Heart left ventricle (tissue), 16 donors: ENCODE measurements at regions not wholly inside any gene's neighbourhood (a gene's known extent, or its start where the extent isn't known, plus 50 kb on each side); places are given as distances from the start of the nearest gene placed in this dataset.

Source experiments
- ATAC-seq, 4 donors: fragments of 200-7000 bp; cut with Tn5 transposase; one replicate each; pipeline ENCODE4 v1.9.1; 2020 to 2022; ENCODE audit warnings: moderate library complexity in 4 of 4, mild to moderate bottlenecking in 3 of 4, moderate number of reproducible peaks in 1 of 4
- DNase-seq, 5 donors: peaks; one replicate each; pipeline ENCODE4 v3.0.0-alpha.2; 2020
- H3K27ac ChIP-seq, 12 donors: fragments of 200-600 bp; sonication (generic) in 4 of 12; one replicate each; pipeline versions ENCODE4 v1.5.0 to v1.8.0; 2016 to 2022; ENCODE audit warnings: mild to moderate bottlenecking in 2 of 12
- H3K27me3 ChIP-seq, 9 donors: fragments of 200-600 bp; sonication (generic) in 2 of 9; one replicate each; pipeline versions ENCODE4 v1.5.1 to v1.8.0; 2016 to 2022; ENCODE audit warnings: mild to moderate bottlenecking in 3 of 9
- H3K36me3 ChIP-seq, 9 donors: fragments of 200-600 bp; sonication (generic) in 2 of 9; one replicate each; pipeline versions ENCODE4 v1.5.0 to v1.8.0; 2018 to 2022; ENCODE audit warnings: mild to moderate bottlenecking in 2 of 9
- H3K4me1 ChIP-seq, 12 donors: fragments of 200-600 bp; sonication (generic) in 4 of 12; one replicate each; pipeline versions ENCODE4 v1.5.0 to v1.8.0; 2016 to 2022; ENCODE audit warnings: mild to moderate bottlenecking in 3 of 12
- H3K4me3 ChIP-seq, 12 donors: fragments of 200-600 bp; sonication (generic) in 4 of 12; one replicate each; pipeline versions ENCODE4 v1.5.0 to v1.8.0; 2017 to 2022; ENCODE audit warnings: mild to moderate bottlenecking in 9 of 12, moderate library complexity in 4 of 12
- H3K9me3 ChIP-seq, 12 donors: fragments of 200-600 bp; sonication (generic) in 4 of 12; one replicate each; pipeline versions ENCODE4 v1.5.0 to v1.8.0; 2016 to 2022; ENCODE audit warnings: mild to moderate bottlenecking in 1 of 12
- CTCF ChIP-seq, 12 donors: fragments of 200-600 bp; sonication (generic) in 4 of 12; IDR thresholded peaks; one replicate each; pipeline versions ENCODE4 v1.5.0 to v1.8.0; 2018 to 2022; ENCODE audit warnings: antibody characterized with exemption in 12 of 12, mild to moderate bottlenecking in 5 of 12
- POLR2A ChIP-seq, 2 donors: fragments of 450-650 bp; IDR thresholded peaks; one replicate each; pipeline ENCODE4 v1.6.1; 2017; ENCODE audit warnings: antibody characterized with exemption in 2 of 2, mild to moderate bottlenecking in 2 of 2, moderate library complexity in 2 of 2
- WGBS, 4 donors: extraction: QIAGEN DNeasy Blood & Tissue Kit in 2 of 4; methylation state at CpG; one replicate each; pipeline versions ENCODE4 v1.1.5 to v1.1.7; 2013 to 2018; 5-methylcytosine and 5-hydroxymethylcytosine counted together
- intact Hi-C, 10 donors: fragments of 100-400 bp; cut with DNase I; formaldehyde crosslinking; loops; one replicate each; pipeline versions ENCODE4 v1.11.1 to v1.14.2; 2022
- donor health status: ischemic (EF 13 %, LVEDD 7.1; RV severe dilation, severe dysfunction).
- donor health status: healthy with polysubstance abuse.
- donor health status: DM: no; HTN: yes; CAD: no.
- donor health status: DM: no; HTN: no; CAD: no.
- donor health status: ischemic (EF 25% LVEDD 6.9; RV normal size, moderate dysfunction).
- donor health status: ischemic (EF 25% LVEDD 5.7; RV mildly dilated, moderate dysfunction).
- donor health status: healthy.
- donor health status: DM: yes; HTN: yes; CAD: no.
- donor health status: ischemic (EF 35%, LVEDD 5.7; RV mildly dilated, moderate dysfunction).
- donor health status: nonischemic (EF 11% LVEDD 7.7; RV severe dilation, severe dysfunction).
- donor health status: DM: yes; HTN: yes; CAD: no.
- donor health status: PGD.
- donor health status: ischemic (EF 29% LVEDD 5.4; RV normal size, mild dysfunction).
- donor health status: nonischemic (EF 23%, LVEDD 6.1; RV moderate dilation, normal function).

- Histone ChIP-seq H3K27me3 (peaks cover 0 to 7% (median 0%) of the 10 kb centered on the region in 9 donors), H3K4me1 (no peaks in the 10 kb centered on the region), H3K27ac (no peak overlapping the region), H3K9me3 (no peaks in the 10 kb centered on the region), H3K4me3 (no peak overlapping the region), H3K36me3 (no peaks in the 10 kb centered on the region)
- no peak for TF ChIP-seq POLR2A (IDR thresholded peaks at IDR 0.05)
- no peak for TF ChIP-seq CTCF (IDR thresholded peaks at IDR 0.05)
- intact Hi-C loops: no loop called here
- WGBS, 4 donors: 82 to 88% (median 86%) methylated on average over 9 of the region's 9 CpGs
- DNase-seq (no peak), ATAC-seq (no peak)
These were observed 185.0 kb downstream of the DIRAS2 start for GRCh38 chr9:90457386-90458190.

GRCh38 chr9:90458485-90458884, 184.1 kb downstream of the DIRAS2 start:
- no peak overlapping the region for H3K27ac ChIP-seq
- TF ChIP-seq POLR2A (IDR thresholded peaks at IDR 0.05) (no peak), CTCF (IDR thresholded peaks at IDR 0.05) (no peak)
- no peaks in the 10 kb centered on the region for H3K36me3 ChIP-seq
- no peaks in the 10 kb centered on the region for H3K9me3 ChIP-seq
- intact Hi-C loops: no loop called here
- peaks cover 0 to 7% (median 0%) of the 10 kb centered on the region in 9 donors for H3K27me3 ChIP-seq
- no peak overlapping the region for H3K4me3 ChIP-seq
- ATAC-seq (no peak), DNase-seq (no peak)
- 67 to 83% (median 72%) methylated on average over 4 of the region's 4 CpGs for whole genome bisulfite sequencing, 4 donors
- H3K4me1 ChIP-seq: no peaks in the 10 kb centered on the region

- 53 to 82% (median 69%) methylated on average over 4 of the region's 4 CpGs for WGBS, 4 donors
- ATAC-seq: no peak
- Histone ChIP-seq H3K27me3 (peaks cover 0 to 7% (median 0%) of the 10 kb centered on the region in 9 donors), H3K4me1 (no peaks in the 10 kb centered on the region), H3K36me3 (no peaks in the 10 kb centered on the region), H3K9me3 (no peaks in the 10 kb centered on the region), H3K4me3 (no peak overlapping the region), H3K27ac (no peak overlapping the region)
- TF ChIP-seq POLR2A (IDR thresholded peaks at IDR 0.05) (no peak), CTCF (IDR thresholded peaks at IDR 0.05) (no peak)
- DNase-seq: no peak
- intact Hi-C loops: no loop called here
These were observed 183.3 kb downstream of the DIRAS2 start for GRCh38 chr9:90459321-90459720.

GRCh38 chr9:90460220-90460619, 182.4 kb downstream of the DIRAS2 start:
- Histone ChIP-seq H3K4me1 (no peaks in the 10 kb centered on the region), H3K27ac (no peak overlapping the region), H3K4me3 (no peak overlapping the region), H3K27me3 (peaks cover 0 to 7% (median 0%) of the 10 kb centered on the region in 9 donors), H3K9me3 (no peaks in the 10 kb centered on the region), H3K36me3 (no peaks in the 10 kb centered on the region)
- DNase-seq: no peak
- no peak for ATAC-seq
- whole genome bisulfite sequencing, 4 donors: 56 to 62% (median 59%) methylated on average over 7 of the region's 7 CpGs
- TF ChIP-seq POLR2A (IDR thresholded peaks at IDR 0.05): no peak
- intact Hi-C loops: no loop called here

GRCh38 chr9:90464978-90465377, 177.6 kb downstream of the DIRAS2 start:
- DNase-seq (no peak), ATAC-seq (no peak)
- WGBS, 4 donors: 48 to 69% (median 60%) methylated on average over 2 of the region's 2 CpGs
- H3K4me3 ChIP-seq: no peak overlapping the region
- H3K9me3 ChIP-seq: no peaks in the 10 kb centered on the region
- no peaks in the 10 kb centered on the region for H3K36me3 ChIP-seq
- no peaks in the 10 kb centered on the region for H3K4me1 ChIP-seq
- H3K27me3 ChIP-seq: peaks cover 0 to 5% (median 0%) of the 10 kb centered on the region in 9 donors
- intact Hi-C loops: no loop called here
- H3K27ac ChIP-seq: no peak overlapping the region
- TF ChIP-seq POLR2A (IDR thresholded peaks at IDR 0.05): no peak
- no peak for TF ChIP-seq CTCF (IDR thresholded peaks at IDR 0.05)
